ENCODE measurements at regions not wholly inside any gene's neighbourhood (a gene's known extent, or its start where the extent isn't known, plus 50 kb on each side); places are given as distances from the start of the nearest gene placed in this dataset.

DNA sequence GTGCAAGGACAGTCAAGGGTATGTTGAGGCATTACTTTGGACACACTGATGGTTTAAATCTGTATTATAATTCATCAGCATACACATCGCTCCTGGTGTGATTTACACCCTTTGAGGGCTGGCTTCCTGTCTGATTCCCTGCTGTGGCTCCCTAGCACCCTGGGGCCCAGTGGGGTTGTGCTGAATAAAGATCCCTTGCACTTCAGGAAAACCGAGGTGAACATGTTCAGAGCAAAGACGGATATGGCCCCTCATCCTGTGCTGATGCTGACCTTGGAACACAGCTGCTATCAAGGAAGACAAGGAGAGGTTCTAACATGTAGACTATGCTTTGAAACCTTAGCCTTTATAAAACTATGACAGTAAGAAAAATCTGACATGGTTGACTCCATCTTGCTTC is 84.6 kb upstream of the UNC5B start:
- DNase-seq, result no peak

DNA sequence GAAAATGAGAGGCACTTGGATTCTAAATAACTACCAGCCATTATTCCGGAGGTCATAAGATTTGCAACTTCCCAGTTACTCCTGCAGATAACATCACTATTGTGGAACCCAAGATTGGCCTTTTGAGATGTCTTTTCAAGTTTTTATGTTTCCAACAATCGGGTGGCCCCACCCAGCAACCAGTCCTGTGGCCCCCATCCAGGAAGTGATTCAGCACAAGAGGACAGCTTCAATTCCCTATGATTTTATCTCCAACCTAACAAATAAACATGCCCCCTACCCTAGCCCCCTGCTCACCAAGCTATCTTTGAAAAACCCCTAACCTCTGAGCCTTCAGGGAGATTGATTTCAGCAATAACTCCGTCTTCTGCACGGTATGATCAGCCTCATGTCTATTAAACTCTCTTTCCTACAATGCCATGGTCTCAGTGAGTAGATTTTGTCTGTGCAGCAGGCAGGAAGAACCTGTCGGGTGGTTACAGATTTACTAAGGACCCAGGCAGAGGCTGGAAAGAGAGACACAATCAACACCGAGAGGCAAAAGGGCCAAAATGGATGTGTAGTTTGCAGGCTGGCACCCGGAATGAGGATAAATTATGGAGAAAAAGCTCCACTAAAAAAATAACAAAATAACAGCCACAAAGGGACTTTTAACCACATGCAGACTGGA is 83.9 kb upstream of the UNC5B start:
- DNase-seq, result no peak

DNA sequence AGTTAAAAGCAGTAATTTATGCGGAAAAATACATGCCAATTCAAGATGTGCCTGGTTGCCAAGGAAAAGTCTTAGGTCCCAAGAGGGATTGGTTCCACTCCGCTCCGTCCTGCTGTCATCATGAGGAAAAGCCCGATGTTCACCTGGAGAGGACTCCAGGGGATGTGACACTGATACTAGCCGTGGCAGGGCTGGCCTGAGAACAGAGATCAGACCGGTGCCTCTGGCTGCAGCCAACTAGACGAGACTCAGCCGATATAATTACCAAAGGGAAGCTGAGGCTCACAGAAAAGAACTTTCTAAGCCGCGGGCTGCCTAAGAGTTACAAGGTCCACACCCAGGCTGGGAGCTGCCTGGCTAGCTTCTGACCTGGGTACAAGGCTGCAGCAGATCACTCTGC is 81.3 kb upstream of the UNC5B start:
- no peak for DNase-seq

GRCh38 chr10:71131508-71132088 is 80.8 kb upstream of the UNC5B start:
- DNase-seq, result no peak

DNA sequence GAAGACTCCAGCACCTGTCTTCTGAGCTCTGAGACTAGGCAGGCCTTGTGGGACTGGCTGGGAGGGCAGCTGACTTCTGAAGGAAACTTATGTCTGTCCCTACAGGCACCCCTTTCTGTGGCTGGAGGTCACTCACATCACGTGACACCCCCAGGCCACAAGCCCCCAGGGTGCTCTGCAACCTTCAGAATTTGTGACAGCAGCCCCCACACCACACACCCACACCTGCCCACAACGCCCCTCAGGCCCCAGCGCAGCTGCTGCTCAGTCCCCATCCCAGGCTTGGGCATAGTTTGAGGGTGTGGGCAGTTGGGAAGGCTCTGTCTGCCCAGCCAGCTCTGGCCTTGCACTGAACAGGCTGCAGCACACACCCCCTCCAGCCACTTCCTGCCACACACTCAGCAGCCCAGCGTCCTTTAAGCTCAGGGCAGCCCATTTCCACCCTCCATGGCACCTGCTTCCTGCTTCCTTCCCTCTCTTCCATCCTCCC is 80.0 kb upstream of the UNC5B start:
- no peak for DNase-seq

- no peak for DNase-seq
These were observed 78.4 kb upstream of the UNC5B start for GRCh38 chr10:71133710-71134686.

DNA sequence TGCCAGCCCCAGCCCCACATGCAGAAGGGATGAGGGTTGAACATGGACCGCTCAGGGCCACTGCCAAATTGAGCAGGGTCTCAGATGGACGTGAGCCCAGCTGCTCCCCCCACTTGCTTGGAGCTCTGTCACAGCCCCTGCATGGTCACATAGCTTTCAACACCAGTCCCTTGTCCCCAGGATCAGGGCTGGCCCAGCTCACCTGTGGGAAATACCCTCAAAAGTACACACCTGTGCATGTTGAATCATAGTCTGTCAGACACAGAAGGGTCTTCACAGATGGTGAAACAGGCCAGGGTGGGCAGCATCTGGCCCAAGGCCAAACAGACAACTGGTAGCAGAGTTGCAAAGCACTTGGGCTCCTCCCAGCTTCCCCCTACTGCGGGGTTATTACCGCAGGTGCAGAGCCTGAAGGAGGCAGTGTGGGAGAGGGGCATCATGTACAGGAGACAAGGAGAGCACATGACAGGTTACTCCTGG is 77.6 kb upstream of the UNC5B start:
- DNase-seq, result no peak

DNA sequence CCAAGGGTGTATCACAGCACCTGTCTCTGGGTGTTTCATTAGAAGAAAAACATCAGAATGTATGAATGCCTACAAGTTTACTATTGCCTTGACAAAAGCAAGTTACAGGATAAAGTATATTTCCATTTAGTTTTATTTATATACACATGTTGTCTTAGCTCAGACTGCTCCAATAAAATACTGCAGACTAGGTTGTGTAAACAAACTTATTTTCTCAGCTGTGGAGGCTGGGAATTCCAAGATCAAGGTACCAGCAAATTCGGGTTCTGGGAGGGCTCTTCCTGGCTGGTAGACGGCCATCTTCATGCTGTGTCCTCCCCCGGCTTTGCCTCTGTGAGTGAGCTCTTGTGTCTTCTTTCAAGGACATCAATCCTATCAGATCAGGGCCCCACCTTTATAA is 77.1 kb upstream of the UNC5B start:
- DNase-seq, result no peak

GRCh38 chr10:71136036-71136721 is 76.2 kb upstream of the UNC5B start:
- no peak for DNase-seq

DNA sequence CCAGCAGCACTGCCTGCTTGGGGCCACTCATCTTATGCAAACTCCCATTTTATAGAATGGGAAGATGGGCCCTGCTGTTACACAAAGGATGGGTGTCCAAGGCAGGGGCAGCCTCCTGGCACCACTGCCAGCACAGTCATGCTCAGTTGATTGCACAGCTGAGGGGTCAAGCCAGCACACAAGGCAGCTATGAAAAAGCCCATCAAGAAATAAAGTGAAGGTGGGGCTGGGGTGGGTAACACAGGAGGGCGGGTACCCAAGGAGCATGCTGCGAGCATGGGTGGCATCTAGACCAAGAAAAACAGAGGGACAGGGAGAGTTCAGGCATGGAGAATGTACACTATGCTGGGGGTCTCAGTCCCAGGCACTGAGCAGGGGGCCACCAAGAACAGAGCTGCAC is 74.7 kb upstream of the UNC5B start:
- DNase-seq, result no peak

DNA sequence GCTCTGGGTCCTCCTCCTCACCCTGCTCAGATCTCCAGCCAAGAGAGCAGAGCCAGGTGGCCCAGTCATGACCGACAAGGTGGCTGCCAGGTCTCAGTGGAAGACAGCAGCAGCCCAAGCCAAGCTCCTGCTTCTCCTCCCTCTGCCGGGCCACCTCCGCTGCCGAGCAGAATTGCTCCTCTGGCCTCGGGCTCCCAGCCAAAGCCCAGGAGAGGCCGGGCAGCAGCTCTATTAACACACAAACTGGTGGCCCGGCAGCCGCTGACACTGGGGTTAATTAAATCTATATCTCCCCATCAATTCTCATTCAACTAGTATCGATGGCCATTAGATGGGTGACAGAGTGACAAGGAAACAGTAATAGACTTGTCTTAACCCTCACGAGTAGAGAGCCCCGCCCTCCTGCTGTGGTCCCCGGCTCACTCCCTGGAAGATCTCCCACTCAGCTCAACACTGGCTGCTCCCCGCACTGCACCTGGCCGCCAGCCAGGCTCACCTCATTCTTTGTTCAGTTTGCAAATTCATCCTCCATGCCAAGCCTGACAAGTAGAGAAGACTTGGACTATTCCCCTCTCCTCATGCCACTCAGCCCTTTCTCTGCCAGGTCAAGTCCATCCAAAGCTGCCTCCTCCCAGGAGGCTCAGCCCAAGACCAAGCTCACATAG is 74.1 kb upstream of the UNC5B start:
- DNase-seq, result no peak

DNA sequence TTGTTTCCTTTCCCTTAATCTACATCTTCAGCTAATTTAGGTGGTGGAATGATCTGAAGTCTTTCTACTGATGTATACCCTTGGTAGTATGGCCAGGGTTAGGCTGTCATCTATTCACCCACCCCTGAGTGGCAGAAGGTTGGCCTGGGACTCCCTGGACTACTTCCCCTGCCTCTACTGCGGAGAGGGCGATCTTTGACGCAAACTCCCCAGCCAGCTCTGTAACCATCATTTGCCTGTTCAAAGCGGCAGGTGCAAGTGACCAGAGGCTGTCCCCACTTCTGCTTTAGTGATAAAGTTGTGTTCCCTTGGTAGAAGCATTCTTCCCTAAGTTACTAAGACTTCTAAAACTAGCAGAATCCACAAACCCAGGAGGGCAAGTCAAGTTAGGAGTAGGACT is 70.8 kb upstream of the UNC5B start:
- DNase-seq, result no peak

DNA sequence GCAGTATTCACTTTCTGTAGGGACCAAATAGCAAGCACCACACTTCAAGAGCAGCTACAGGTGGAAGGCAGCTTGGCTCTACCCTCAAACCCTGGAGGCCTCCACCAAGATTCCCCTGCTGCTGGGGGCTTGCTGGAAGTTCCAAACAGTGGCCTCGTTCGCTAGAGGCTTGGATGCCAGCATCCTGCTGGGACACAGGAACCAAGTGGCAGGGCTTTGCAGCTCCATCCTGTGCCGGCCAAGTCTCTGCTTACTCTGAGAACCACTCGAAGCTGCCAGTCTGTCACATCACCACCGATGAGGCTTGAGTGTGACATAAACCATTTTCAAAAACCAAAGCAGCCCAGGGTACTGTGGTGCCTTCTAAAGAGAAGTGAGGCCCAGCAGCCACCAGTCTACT is 69.2 kb upstream of the UNC5B start:
- no peak for DNase-seq

DNA sequence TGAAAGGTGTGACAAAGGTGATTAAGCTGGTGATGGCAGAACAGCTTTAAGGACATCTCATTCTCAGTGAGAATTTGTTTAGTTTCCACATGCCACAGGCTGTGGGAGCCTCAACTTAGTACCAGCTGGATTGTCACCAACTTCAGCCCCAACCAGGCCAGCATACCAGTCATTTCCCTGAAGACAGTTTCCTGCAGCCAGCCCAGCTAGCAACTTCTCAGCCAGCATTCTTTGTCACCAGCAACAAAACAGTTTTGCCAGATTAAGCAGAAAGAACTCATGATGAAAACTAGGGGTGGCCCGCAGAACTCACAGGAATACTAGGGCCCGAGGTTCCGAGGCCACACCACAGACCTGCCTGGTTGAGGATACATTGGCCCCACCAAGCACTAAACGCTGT is 68.8 kb upstream of the UNC5B start:
- DNase-seq, result no peak

DNA sequence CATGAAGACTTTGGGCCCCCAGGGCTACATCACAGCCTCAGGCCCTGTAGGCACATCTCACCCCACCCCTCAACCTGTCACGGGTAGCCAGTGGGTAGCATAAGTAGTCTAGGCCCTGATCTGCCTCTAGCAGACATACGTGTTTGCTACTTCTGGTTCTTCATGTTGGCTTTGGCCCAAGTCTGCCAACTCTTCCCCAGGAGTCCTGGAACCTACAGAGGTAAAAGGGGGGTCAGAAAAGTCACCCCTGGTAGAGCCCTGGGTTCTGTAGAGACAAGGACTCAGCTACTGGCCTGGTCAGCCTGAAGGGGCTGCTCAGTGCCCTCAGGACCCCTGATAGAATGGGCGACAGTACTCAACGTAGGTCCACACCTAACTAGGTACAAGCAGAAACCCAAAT is 67.5 kb upstream of the UNC5B start:
- no peak for DNase-seq

DNA sequence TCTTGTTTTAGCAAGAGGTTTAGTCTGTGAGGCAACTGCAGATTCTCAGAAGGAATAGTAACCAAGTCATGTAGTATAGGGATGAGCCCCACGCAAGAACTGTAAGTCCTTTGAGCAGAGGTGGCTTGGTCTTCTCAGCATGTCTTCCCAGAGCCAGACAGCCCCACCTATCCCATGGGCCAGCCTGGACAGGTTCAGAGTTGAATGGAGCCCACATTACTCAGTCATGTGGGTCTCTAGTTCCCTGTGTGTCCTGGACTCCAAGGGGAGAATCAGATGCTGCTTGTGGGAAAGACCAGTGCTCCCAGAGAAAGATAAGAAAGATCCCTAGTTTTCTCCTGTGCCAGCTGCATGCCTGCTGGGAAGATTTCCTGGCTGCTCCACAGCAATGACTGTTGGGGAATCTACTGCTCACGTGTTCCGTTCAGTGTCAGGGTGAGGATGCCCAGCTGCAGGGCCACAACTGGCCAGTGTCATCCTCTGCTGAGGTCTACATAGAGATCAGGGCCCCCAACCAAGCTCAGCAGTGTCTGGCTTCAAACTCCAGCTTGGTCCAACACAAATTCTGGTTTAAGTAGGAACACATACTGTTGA is 66.9 kb upstream of the UNC5B start:
- DNase-seq, result no peak

DNA sequence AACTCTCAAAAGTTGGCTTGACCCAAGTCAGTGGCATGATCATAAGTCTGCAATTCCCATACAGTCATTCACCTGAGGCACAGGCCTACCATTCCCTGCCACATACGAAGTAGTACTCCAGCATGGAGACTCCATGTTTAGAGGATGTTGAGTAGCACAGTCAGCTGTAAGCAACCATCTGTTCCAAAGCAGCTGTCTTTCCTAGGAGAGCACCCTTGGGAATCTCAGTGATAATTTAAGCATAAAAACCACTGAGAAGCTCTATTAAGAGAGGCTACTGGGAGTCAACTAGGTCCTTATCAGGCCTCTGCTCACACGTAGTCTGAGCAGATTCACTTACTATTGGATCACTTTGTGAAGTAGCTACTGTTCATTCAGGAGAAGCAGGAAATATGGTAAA is 61.6 kb upstream of the UNC5B start:
- no peak for DNase-seq

- DNase-seq, result no peak
These were observed 60.3 kb upstream of the UNC5B start for GRCh38 chr10:71152043-71152442.

- DNase-seq, result no peak
These were observed 55.9 kb upstream of the UNC5B start for GRCh38 chr10:71156436-71156835.

- DNase-seq, result no peak
These were observed 54.9 kb upstream of the UNC5B start for GRCh38 chr10:71157435-71157834.

DNA sequence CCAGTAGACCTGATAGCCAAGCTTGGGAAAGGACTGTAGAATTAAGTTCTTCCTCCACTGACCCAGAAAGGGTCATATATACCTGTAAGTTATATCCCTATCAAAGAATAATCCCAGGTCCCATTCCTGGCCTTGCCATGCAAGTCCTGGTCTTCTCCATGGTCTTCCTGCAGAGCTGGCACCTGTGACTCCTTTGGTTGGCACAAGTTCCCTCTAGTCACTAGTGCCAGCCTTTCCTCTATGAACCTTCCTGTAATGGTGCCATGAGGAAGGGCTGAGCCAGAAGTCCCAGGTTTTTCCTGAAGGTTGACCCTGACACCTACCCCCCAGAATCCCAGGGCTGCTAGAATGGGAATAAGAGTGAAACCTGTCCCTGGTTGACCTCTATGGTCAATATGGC is 54.1 kb upstream of the UNC5B start:
- DNase-seq, result no peak

DNA sequence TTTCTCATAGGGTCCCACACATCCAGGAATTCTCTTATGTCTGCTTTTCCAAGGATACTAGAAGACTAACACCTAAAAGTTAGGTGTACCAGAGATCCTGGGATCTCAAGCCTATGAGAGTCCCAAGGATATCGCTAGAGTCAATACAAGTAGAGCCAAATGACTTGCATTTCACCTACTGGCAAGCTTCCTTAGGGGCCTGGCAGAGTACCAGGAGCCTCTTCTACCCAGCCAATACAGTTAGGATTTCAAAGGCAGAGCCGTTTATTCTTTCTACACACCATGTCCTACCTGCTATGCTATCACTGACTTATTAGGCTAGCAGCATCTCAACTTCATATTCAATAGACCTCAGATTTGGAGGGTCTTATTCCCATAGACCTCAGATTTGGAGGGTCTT is 53.5 kb upstream of the UNC5B start:
- no peak for DNase-seq
